Thoracic aorta (tissue), 2 donors: ENCODE measurements at regions not wholly inside any gene's neighbourhood (a gene's known extent, or its start where the extent isn't known, plus 50 kb on each side); places are given as distances from the start of the nearest gene placed in this dataset.

Experiments
- ATAC-seq: fragments of 150-250 bp; one replicate; pipeline ENCODE4 v1.8.0; 2017; ENCODE audit warnings: low read depth; ENCODE audit not compliant: insufficient number of reproducible peaks, low FRiP score
- DNase-seq: peaks from one replicate; pipeline ENCODE4 v3.0.0-alpha.2; 2020; ENCODE audit warnings: low spot score
- H3K27ac ChIP-seq, 2 donors: fragments of 200-600 bp; sonication (generic); 1 replicate in 1 of 2; 2 replicates in 1 of 2; pipeline ENCODE4 v1.5.1; 2016; ENCODE audit warnings: mild to moderate bottlenecking in 2 of 2, moderate library complexity in 2 of 2
- H3K27me3 ChIP-seq: fragments of 200-600 bp; sonication (generic); replicated peaks from 2 replicates; pipeline ENCODE4 v1.6.0; 2016; ENCODE audit warnings: mild to moderate bottlenecking; ENCODE audit not compliant: insufficient read depth
- H3K36me3 ChIP-seq: fragments of 200-600 bp; sonication (generic); one replicate; pipeline ENCODE4 v1.5.1; 2016
- H3K4me1 ChIP-seq, 2 donors: fragments of 200-600 bp; sonication (generic); 1 replicate in 1 of 2; 2 replicates in 1 of 2; pipeline versions ENCODE4 v1.5.1 to v1.6.0; 2016; ENCODE audit warnings: low read depth in 2 of 2, mild to moderate bottlenecking in 1 of 2; ENCODE audit not compliant: control insufficient read depth in 1 of 2
- H3K4me3 ChIP-seq: fragments of 200-600 bp; sonication (generic); 2 replicates; pipeline ENCODE4 v1.5.1; 2016; ENCODE audit warnings: mild to moderate bottlenecking
- H3K9me3 ChIP-seq: fragments of 200-600 bp; sonication (generic); 2 replicates; pipeline ENCODE4 v1.5.1; 2016
- TF ChIP-seq, protein P1 (sequence below): fragments of 200-600 bp; sonication (generic); IDR thresholded peaks from one replicate; pipeline ENCODE4 v1.5.1; 2019; ENCODE audit warnings: antibody characterized with exemption

DNA sequence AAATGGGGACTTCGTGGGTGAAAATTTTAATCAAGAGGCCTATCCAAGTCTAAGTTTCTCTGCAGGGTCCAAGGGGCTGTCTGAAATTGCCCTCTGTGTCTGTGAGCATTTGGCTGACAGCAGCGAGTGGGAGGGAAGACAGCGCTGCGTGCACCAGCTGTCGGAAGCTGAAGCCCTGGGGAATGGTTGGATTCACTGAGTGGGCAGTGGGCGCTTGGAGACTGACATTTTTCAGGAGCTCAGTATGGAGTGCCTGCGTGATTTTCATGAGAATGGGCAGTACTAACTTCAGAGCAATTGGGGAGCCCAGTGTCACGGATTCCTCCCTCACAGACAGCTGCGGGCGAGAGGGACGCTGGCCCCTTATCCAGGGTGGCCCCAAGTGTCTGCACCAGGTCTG lies 388.8 kb upstream of the B3GAT1 start:
- TF ChIP-seq, protein P1, sequence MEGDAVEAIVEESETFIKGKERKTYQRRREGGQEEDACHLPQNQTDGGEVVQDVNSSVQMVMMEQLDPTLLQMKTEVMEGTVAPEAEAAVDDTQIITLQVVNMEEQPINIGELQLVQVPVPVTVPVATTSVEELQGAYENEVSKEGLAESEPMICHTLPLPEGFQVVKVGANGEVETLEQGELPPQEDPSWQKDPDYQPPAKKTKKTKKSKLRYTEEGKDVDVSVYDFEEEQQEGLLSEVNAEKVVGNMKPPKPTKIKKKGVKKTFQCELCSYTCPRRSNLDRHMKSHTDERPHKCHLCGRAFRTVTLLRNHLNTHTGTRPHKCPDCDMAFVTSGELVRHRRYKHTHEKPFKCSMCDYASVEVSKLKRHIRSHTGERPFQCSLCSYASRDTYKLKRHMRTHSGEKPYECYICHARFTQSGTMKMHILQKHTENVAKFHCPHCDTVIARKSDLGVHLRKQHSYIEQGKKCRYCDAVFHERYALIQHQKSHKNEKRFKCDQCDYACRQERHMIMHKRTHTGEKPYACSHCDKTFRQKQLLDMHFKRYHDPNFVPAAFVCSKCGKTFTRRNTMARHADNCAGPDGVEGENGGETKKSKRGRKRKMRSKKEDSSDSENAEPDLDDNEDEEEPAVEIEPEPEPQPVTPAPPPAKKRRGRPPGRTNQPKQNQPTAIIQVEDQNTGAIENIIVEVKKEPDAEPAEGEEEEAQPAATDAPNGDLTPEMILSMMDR = no peak
- DNase-seq (no peak), ATAC-seq (no peak)
- H3K4me3 ChIP-seq = no peak overlapping the region
- H3K27me3 ChIP-seq = no peaks in the 10 kb centered on the region
- no peaks in the 10 kb centered on the region for H3K36me3 ChIP-seq
- H3K4me1 ChIP-seq = no peaks in the 10 kb centered on the region
- H3K27ac ChIP-seq = no peak overlapping the region
- no peaks in the 10 kb centered on the region for H3K9me3 ChIP-seq

DNA sequence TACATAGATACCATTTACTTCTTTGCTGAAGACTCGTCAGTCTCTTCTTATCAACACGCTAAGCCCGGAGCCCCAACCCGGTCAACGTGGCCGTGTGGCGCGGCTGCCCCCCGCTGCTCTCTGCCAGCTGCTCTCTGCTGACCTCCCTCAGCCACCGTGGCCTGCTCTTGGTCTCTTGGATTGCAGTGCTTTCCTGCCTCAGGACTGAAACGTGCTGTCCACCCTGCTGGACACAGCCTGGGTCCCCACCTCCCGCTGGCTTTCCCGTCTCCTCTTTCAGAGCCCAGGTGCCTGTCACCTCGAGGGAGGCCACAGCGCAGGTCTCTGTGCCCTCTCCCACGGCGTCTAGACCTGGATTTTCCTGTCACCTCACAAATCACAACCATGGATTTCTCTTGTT lies 388.1 kb upstream of the B3GAT1 start:
- Histone ChIP-seq H3K9me3 (no peaks in the 10 kb centered on the region), H3K36me3 (no peaks in the 10 kb centered on the region), H3K4me1 (no peaks in the 10 kb centered on the region), H3K4me3 (no peak overlapping the region), H3K27ac (no peak overlapping the region), H3K27me3 (no peaks in the 10 kb centered on the region)
- ATAC-seq (no peak), DNase-seq (no peak)
- TF ChIP-seq, protein P1 = no peak

DNA sequence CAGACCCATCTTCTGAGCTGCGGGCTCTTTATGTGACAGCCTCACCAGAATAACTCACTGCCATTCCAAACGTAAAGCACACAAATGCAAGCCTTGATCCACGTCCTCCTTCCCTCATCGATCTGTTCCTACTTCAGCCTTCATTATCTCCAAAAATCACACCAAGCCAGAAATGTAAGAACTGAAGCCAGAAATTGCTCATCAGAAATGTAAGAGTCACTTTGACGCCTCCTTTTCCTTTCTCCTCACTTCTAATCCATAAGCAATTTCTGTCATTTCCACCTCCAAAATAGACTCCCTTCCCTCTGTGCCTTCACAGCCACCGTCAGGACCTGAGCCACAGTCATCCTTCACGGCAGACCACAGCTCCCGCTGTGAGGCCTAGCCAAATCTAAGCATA lies 387.3 kb upstream of the B3GAT1 start:
- ATAC-seq (no peak), DNase-seq (no peak)
- Histone ChIP-seq H3K36me3 (no peaks in the 10 kb centered on the region), H3K27me3 (no peaks in the 10 kb centered on the region), H3K27ac (no peak overlapping the region), H3K4me1 (no peaks in the 10 kb centered on the region), H3K9me3 (no peaks in the 10 kb centered on the region), H3K4me3 (no peak overlapping the region)
- TF ChIP-seq, protein P1 = no peak

DNA sequence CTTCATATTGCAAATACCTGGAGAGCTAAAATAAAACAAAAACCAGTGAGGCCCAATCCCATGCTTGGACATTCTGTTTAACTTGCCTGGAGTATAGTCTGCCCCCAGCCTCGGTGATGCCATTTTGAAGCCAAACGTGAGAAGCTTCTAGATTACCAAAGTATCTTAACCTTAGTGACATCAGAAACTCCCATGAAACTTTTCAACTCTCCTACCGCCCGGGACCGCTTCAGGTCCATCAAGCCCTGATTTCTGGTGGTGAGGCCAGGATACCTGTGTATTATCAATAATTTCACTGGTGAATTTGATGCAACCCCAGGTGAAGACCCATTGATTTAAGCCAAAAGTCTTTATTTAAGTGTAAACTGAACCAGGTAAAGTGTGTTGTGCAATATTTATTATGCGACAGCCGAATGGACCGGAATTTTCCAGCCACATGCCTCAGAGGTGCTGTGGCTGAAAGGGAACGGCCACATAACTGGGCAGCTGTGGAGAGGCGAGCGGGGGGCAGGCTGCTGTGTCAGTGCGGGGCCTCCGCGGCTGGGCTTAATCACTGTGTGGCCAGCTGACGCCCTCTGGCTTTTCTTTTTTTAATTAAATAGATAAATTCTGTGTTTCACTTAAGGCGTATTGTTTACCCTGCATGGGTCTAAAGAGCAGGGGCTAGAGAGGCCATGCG lies 385.5 kb upstream of the B3GAT1 start:
- Histone ChIP-seq H3K27me3 (no peaks in the 10 kb centered on the region), H3K4me1 (no peaks in the 10 kb centered on the region), H3K4me3 (no peak overlapping the region), H3K27ac (no peak overlapping the region), H3K36me3 (no peaks in the 10 kb centered on the region), H3K9me3 (no peaks in the 10 kb centered on the region)
- TF ChIP-seq, protein P1 = no peak
- DNase-seq (no peak), ATAC-seq (no peak)

DNA sequence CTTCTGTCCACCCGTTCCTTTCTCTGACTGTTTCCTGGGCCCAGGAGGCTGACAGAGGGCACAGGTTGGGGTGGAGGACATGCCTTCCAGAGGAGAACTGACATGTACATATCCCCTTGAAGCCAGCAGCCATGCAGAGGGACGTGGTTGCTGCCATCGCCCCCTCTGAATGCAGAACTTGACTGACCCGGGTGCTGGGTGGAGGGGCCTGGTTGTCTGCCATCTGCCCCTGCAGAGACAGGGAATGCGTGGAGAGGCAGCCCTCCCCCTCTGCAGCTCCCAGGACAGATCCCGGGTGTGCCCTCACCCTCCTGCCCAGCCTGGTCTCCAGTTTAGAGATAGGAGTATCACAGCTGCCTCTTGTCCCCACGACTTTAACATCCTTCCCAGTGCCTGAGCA lies 383.0 kb upstream of the B3GAT1 start:
- Histone ChIP-seq H3K4me1 (no peaks in the 10 kb centered on the region), H3K27me3 (no peaks in the 10 kb centered on the region), H3K9me3 (no peaks in the 10 kb centered on the region), H3K4me3 (no peak overlapping the region), H3K36me3 (no peaks in the 10 kb centered on the region), H3K27ac (no peak overlapping the region)
- ATAC-seq = no peak
- TF ChIP-seq, protein P1 = no peak
- no peak for DNase-seq
